ENCODE measurements at regions not wholly inside any gene's neighbourhood (a gene's known extent, or its start where the extent isn't known, plus 50 kb on each side); places are given as distances from the start of the nearest gene placed in this dataset.

DNA sequence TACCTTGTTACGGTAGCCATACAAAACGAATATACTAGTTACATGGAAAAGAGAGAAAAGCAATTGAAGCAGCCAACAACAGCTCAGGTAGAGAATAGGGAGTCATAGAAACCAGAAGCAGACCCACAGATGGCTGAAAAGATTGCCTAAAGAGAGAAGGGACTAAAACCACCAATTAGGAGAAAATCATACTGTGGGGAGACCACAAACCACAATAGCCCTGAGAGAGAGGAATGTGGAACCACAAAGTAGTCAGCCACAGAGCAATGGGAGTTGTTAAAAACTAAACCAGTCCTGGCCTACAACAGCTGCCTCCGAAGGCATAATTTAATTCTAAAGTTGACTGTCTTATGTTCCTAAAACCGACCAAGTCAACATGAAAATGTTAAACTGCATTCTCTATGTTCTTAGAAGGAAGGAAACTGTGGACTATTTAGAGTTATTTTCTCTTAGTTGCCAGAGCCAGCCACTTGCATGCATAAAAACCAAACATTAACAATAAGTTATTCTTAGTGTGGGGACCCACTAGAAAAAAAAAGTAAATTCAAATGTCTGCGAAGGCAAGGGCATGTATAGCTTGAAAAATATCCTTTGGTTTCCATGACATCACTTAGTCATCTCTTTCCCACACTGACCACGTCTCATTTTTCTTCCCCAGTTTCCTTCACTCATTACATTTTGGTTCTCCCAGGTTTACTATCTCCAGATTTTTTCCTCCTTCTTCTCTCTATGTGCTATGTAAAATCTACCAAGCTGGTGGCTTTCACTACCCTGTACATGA lies 398.1 kb downstream of the NOVA1 start:
- DNase-seq: no peak

DNA sequence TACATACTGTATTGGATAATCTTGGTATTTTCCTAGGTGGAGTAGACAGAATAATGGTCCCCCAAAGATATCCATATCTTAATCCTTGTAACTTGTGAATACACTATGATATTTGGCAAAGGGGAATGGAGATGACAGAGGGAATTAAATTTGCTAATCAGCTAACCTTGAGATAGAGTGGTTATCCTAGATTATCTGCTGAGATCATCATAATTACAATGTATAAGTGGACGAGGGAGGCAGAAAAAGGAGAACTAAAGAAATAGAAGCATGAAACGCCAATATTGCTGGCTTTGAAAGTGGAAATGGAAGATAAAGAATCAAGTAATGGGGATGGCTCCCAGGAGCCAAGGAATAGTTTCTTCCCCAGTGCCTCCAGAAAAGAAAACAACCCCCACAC lies 398.7 kb downstream of the NOVA1 start:
- no peak for DNase-seq

DNA sequence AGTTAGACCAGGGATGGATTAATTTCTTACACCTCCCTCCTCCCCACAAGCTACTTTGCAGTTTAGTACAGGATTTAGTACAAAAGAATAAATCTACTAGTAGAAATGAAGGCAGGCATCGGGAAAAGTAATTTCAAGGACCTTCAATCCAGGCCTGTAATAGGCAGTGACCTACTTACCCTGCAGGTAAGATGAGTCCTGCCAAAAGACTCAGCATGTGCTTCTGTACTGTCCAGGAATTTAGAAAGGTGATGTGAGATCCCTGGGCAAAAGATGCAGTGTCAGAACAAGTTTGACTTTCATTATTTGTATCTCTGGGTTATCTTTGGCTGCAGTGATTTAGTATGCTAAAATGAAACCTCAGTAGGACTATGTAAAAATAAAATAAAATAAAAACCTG lies 403.0 kb downstream of the NOVA1 start:
- no peak for DNase-seq

DNA sequence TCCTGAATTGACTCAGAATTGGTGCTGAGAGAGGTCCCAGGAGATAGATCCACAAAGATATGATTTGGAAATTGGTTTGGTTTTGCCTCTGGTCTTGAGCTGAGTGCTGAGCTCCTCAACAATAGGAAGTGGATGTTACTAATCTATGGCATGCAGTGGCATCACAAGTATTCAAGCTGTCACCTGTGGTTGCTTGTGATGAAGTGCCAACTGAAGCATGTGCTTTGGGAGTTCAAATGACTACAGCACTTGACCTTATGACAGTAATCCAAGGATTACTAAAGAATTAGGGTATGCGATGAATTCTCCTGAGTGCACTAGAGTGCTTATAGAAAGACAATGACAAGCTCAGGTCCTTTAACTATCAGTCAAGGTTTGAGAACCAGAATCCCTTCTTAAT lies 406.2 kb downstream of the NOVA1 start:
- no peak for DNase-seq

DNA sequence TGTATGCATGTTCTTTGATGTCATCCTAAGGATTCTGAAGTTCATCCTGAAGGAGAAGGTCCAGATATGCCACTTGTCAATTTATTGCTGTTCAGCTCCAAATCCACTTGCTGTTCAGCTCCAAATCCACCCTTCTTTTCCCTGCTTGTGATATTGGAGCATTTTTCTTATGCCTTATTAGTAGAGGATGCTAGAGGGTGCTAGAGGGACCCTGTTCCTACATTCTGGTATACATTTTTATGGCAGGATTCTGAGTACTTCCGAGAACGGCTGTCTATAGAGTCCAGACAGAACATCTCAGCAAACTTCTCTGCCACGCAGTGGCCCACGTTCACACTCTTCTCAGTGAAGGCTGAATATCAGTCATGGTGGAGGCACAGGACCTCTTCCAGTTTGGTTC lies 406.7 kb downstream of the NOVA1 start:
- no peak for DNase-seq

DNA sequence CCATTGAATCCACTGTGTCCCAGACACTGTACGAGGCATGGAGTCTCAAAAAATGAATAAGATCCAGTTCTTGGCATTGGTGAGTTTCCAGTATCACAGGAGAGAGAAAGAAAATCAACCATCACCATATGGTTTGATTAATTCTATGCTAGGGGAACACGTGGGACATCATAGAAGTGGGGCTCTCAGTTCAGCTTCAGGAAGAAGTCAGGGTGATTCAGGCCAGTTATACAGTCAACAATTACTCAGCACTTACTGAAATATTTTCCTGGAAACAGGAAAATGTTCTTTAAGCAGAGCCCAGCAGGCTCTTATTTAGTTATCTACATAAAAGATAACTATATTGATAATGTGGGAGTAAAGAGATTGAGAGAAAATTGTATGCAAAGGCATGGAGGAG lies 407.2 kb downstream of the NOVA1 start:
- no peak for DNase-seq

DNA sequence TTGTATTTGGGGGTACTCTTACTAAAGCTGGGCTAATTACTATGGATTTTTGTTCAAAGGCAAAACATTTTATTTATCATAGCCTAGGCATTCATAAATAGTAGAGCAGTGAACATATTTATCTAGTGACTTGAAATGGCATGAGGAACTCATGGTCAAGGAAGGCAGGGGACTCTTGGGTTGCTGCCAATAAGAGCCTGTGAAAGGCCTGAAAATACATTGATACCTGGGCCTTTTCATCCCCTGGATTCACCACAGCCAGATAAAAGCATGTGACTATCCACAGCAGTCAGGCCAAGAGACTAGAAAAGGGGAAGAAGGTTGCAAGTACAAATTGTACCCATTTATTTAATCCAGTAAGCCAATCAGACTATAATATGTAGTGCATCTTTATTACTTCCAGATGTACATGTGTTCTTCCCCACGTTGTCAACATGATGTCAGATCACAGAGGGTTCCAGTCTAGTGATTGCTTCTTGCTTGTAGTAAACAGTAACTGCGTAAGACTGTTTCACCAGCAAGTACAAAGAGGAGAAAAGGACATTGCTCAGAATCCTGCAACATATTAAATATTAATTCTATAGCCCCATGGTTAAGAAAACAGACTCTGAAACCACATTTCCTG lies 409.7 kb downstream of the NOVA1 start:
- DNase-seq: no peak

DNA sequence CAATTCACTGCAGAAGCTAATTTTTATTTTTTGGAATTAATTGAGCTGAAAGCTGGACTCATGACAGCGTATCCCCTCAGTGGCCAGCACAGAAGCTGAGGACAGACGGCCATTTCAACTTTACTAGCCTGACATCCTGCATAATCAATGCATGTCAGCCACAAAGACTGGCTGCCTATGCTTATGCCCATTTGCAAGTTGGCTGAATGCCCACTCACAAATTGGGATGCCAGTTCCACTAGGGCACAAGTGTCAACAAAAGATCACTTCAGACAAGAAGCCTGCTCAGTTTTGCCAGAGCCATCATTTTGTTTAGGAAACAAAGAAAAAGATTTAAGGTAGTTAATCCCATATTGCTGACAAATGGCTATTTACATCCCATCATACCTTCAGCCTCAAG lies 417.6 kb downstream of the NOVA1 start:
- DNase-seq: peak; percentile 50

DNA sequence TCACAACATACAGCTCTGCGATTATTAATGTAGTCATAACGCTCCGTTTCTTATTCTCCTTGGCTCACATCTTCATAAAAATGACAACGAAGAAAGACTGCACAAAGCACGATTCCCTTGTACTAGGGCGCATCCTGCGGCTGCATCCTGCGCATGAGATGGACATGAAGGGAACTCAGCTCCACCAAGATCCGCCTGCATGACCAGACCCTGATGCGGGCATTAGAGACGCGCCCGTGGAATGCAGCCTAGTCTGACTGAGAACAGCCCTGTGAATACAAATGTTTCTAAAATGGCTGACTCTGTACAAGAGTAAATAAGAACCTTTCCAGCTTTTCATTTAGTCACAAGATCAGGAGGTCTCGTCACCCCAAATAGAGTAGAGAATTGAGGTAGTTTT lies 422.2 kb downstream of the NOVA1 start:
- DNase-seq: no peak

DNA sequence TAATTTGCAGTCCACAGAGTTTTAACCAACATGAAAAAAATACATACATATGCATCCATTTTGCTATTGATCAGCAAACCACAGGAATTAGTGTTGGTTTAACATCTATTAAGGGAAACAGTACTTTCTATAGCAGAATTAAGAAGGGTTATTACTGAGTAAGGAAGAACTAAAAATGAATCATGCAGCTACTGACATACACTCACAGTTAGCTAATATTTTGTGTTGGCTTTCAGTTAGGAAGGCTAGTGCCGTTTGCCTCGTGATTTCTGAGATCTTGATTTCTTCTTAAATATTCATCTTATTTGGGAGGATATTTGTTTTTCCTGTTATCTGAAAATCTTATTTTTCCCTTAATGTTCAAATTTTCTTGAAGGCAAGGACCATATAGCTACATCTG lies 423.4 kb downstream of the NOVA1 start:
- no peak for DNase-seq

DNA sequence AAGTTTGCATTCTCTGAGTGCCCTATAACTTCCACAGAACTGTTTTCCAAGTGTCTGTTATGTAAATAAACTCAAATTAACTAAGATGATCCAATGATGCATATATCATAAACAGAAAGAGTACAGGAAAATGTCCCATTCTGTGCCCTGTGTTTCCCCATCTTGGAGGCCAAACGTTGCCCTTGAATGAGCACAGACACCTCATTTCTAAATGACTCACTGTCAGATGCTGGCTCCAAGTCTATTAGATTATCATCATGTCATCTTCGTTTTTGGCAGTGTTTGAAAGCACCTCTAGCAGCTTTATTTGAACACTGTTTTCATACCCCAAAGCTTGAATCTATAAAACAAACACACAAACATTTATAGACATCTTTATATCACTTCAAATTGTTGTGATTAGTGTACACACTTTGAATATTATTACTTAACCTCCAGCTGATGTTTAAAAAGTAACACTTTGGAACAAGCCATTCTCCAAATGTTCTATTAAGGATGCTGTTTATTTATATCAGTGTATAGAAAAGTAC lies 424.2 kb downstream of the NOVA1 start:
- peak; percentile 58 for DNase-seq

DNA sequence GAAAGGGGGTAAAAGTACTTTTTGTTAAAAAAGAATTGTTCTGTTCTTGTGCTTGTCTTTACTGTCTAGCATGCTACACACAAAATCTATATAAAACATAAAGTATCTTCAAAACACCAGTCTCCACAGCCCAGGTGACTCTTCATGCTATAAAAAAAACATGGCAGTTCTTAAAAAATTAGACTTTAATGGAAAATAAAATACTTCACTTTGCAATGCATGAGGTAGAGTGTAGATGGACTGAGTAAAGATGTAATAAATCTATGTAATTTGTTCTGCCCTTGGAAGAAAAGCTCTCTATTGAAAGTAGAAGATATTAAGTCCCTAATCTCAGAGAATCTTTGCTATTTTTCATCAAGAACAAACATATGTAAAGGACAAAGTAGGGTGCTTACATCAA lies 425.4 kb downstream of the NOVA1 start:
- DNase-seq: no peak

DNA sequence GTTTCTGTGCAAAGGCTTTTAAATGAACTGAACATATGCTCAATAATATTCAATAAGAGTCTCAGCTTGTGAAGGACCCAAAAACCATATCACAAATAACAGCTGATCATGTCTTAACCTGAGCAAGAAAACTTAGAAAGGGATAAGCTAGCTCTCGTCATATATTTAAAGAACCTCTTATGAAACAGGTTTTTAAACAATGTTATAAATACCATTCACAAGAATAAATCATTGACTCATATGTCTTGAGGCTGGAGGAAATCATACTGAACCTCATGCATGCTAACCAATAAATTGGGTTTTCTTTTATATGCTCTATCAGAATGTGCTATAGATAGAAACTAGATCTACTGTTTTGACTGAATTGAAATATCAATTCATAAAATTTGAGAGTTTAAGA lies 426.9 kb downstream of the NOVA1 start:
- DNase-seq: no peak

DNA sequence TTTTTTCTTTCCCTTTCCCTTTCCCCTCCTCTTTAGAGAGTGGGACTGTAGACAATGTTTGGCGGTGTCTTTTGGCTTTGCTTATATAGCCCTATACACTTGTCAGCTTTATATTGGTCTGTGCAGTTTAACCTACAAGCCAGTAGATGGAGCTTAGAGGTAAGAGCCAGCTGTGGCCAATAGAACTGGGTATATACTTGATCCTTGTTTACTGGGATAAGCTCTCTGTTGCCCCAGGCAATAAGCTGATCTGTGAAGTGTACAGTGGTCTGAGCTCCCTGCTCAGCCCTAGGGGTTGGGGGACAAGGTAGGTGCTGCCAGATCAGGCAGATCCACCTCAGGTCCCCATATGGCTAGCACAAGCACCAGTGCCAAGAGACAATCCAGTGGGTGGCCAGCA lies 434.1 kb downstream of the NOVA1 start:
- peak; percentile 70 for DNase-seq

DNA sequence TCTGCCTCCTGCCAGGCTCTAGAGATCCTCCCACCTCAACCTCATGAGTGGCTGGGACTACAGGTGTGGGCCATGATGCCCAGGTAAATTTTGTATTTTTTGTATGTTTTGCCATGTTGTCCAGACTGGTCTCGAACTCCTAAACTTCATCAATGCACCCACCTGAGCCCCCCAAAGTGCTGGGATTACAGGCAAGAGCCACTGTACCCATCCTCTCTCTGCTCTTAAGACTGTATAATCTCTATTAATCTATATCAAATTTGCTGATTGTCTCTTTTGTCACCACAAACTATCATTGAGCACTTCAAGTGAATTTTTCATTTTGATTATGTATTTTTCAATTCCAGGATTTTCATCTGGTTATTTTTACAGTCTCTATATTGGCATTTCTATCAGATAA lies 440.3 kb downstream of the NOVA1 start:
- DNase-seq: no peak

DNA sequence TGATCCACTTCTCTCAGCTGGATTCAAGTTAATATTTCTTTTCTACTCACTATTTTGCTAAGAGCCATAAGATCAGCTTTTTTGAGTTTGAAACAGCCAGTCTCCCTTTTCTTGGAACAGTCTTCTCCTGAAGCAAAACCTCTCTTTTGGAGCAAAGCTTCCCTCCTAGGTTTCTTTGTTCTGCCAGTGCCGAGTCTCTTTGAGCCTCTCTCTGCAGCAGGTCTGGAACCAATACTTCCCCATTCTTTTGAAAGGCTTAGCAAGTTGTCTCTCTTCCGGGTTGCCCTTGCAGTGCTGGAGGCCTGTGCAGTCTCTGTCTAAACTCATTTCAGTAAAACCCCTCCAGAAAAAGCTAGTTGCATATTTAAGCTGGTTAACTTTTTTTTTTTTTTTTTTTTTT lies 454.8 kb downstream of the NOVA1 start:
- DNase-seq: no peak

DNA sequence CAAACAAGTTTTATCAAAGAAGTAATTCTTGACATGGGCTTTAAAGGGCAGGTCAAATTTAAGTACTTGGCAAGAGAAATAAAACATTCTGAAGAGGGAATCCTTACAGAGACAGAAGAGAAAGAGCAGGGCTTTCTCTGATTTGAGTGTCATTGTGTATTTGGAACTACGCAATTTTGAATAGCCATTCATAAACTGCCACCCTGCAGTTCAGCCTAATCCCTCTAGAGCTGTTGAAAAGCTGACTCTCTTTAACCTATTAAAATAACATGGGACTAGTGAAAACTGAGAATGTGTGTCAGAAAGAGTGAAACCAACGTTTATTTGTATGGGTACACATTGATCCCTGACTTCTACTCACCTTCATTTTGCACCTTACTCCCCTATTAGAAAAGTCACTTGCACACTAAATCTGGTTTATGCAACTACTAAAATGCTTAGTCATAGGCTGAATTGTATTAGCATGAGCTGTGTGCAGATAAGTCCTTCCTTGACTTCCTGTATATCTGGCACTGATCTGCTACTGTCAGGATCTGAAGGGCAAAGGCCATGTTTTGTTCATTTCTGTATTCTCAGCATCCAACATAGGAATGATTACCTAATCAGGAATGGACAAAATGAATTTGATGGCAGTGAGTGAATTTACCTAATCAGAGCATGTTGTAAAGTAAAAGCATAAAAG lies 458.9 kb downstream of the NOVA1 start:
- DNase-seq: no peak

DNA sequence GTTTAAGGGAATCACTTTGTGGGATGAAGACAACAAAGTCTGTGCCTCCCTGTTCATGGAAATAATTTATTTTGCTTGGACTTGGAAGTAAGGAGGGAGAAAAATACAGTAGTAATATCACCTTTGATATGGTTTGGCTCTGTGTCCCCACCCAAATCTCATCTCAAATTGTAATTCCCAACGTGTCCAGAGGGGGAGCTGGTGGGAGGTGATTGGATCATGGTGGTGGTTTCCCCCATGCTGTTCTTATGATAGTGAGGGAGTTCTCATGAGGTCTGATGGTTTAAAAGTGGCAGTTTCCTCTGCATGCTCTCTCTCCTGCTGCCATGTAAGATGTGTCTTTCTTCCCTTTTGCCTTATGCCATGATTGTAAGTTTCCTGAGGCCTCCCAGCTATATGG lies 460.7 kb downstream of the NOVA1 start:
- no peak for DNase-seq

DNA sequence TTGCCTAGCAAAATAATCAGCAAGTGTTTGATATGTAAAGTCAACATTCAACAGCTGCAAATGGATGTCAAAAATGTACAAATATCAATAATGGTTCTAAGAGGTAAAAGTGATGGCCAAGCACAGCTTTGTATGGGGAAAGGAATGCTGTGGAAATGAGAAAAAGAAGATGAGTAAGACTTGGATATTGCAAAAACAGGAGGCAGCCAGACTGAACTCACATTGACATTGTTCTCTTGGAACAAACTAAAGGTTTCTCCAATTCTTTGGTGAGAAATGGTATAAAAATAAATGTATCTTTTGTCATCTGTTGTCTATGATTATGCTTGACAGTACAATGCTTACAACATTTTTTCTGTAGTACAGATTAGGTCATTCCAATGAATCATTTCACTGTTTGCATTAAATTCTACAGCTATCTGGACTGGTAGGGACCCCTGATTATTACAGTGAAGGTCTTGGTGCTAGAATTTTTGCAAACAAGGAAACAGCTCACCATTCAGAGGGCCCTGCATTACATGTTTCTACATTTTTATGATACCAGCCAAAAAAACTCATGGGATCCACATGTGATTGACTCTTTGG lies 465.7 kb downstream of the NOVA1 start:
- DNase-seq: no peak

DNA sequence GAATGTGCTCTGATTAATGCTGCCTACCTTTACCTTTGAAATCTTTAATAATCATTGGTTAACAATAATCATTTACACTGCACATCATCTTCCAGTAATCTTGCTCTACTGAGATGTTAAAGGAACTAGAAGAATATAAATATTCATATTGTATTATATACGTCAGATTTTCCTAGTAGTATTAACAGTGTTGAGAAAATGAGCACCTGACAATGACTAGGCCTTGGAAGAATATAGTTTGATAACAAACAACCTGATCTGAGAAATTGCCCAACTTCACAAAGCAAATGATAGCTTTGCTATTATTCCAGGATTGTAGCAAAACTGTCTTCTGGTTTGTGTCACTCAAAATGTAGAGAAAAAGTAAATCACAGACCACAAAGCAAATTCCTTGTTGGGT lies 467.1 kb downstream of the NOVA1 start:
- DNase-seq: no peak

DNA sequence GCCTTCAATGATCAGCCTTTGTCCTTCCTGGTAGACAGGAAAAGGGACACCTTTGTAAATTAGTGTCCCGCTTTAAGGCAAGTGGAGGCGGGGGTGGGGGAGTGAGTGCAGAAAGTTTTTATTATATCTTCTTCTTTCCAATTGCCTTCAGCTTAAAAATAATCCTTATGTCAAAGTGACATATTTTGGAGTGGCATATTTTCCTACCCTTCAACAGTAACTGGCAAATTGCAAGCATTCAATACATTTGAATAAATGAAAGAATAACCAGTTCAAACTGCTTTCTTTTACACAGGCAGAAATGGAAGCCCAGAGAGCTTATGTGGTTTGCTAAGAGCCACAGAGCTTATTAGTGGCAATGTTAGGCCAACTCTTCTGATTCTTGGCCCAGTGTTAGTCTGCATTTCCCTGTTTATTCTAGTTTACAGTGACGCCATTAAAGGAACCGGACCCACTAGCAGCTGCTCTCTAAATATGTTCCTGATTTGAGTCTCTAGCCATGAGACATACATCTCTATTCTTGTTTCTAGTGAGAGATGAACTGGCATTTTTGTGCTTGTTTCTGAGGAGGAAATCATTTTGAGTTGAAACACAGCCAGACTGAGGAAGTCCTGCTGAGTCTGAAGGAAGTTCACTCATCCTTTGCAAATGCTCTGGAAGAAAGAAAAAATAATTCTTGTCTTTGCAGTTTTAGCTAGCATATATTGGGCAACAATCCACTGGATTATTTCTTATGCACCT lies 468.7 kb downstream of the NOVA1 start:
- peak; percentile 86 for DNase-seq

DNA sequence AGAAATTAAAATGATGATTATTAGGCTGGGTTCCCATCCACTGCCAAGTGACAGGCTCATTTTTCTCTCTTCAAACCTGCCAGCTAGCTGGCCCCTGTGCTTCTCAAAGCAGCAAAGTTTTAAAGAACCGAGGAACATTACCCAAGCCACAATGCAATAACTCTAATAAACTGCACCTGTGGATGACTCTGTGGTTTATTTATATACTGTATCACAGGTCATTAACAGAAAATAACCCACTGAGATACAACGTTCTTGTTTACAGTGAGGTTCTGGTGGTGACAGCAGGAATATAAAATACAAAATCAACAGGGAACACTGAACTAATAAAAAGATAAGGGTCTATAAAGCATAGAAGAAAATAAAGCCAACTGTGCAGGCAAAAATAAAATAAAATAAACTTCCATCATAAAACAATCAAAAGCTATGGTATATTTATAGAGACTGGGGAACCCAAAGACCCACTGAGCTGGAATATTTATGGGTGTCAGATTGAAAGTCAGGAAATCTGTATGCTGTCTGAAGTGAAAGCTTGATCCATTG lies 472.9 kb downstream of the NOVA1 start:
- no peak for DNase-seq

DNA sequence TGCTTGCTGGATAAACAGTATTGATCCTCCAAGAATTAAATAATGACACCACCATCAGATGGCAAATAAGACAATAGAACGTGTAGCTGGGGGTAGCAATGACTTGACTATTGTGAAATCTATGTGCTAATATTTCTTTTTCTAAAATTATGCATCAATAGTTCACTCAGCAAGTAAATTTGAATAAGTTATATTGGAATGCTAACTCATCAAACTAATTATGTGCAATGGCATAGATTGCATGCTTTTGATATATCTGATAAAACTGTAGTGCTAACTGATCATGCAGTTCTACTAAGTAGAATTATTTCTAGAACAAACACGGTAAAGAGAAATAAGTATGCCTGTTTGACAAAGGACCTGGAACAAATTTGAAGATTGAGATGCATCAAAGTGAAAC lies 474.4 kb downstream of the NOVA1 start:
- DNase-seq: no peak

Measured in NCI-H446 treated with DMSO at 0.1 percent for 48 hours (cell line).